ENCODE measurements at regions not wholly inside any gene's neighbourhood (a gene's known extent, or its start where the extent isn't known, plus 50 kb on each side); places are given as distances from the start of the nearest gene placed in this dataset.

- H3K27me3 ChIP-seq (ENCODE audit: insufficient read depth, low read depth) = no peaks in the 10 kb centered on the region
- no peak overlapping the region for H3K4me3 ChIP-seq
- H3K27ac ChIP-seq = no peak overlapping the region
- no peaks in the 10 kb centered on the region for H3K36me3 ChIP-seq (ENCODE audit: low read depth)
- H4K20me1 ChIP-seq (ENCODE audit: insufficient read depth) = no peaks in the 10 kb centered on the region
- POLR2A ChIA-PET (ENCODE audit: unreplicated experiment) = no interaction called here
- intact Hi-C loops (cut with micrococcal nuclease; ENCODE audit: unreplicated experiment) = loop anchor here (5.0 to 10.0 kb wide), 3 partner anchors 373 to 1496 kb away; partner anchors contain the start of gene GAS1
- H3F3A ChIP-seq (ENCODE audit: insufficient read depth, low read depth) = no peaks in the 10 kb centered on the region
- no peak overlapping the region for H3K4me2 ChIP-seq
- no peaks in the 10 kb centered on the region; the same call in 1 of the 2 replicates for H3K9me3 ChIP-seq (ENCODE audit: insufficient read depth, low read depth)
- no peaks in the 10 kb centered on the region for H3K4me1 ChIP-seq (replicated peaks; ENCODE audit: insufficient read depth)
- TF ChIP-seq CTCF (conservative IDR thresholded peaks at IDR 0.05) (no peak), EZH2 (IDR thresholded peaks at IDR 0.05; ENCODE audit: low read depth) (no peak)
- no TSS peak for BruUV-seq (replicated peaks)
- no peak for DNase-seq
- H2AFZ ChIP-seq = no peak overlapping the region
- no peaks in the 10 kb centered on the region for H3K79me2 ChIP-seq (ENCODE audit: low read depth)
- no peaks in the 10 kb centered on the region for H3K9me2 ChIP-seq (ENCODE audit: insufficient read depth)
- CTCF ChIA-PET = no interaction called here
These were observed 177.4 kb upstream of the DAPK1 start for GRCh38 chr9:87320146-87320884.

- Histone ChIP-seq H3K79me2 (ENCODE audit: low read depth) (no peaks in the 10 kb centered on the region), H4K20me1 (ENCODE audit: insufficient read depth) (no peaks in the 10 kb centered on the region), H3K27ac (no peak overlapping the region), H3K4me2 (no peak overlapping the region), H3K4me1 (replicated peaks; ENCODE audit: insufficient read depth) (peaks cover 8% of the 10 kb centered on the region; the same call in 1 of the 2 replicates), H3K9me3 (ENCODE audit: insufficient read depth, low read depth) (no peaks in the 10 kb centered on the region; the same call in 1 of the 2 replicates), H3F3A (ENCODE audit: insufficient read depth, low read depth) (0 out of 2 replicates have a peak, but pooled peaks cover 7% of the 10 kb centered on the region), H3K4me3 (no peak overlapping the region), H3K27me3 (ENCODE audit: insufficient read depth, low read depth) (no peaks in the 10 kb centered on the region), H2AFZ (no peak overlapping the region), H3K36me3 (ENCODE audit: low read depth) (no peaks in the 10 kb centered on the region), H3K9me2 (ENCODE audit: insufficient read depth) (no peaks in the 10 kb centered on the region)
- DNase-seq = no peak
- no TSS peak for BruUV-seq (replicated peaks)
- ChIA-PET CTCF (interaction anchor here (0.7 kb wide), 1 partner anchor 836 kb away, joined by 3 read pairs; no protein-coding TSS in a partner anchor), POLR2A (ENCODE audit: unreplicated experiment) (no interaction called here)
- TF ChIP-seq CTCF (conservative IDR thresholded peaks at IDR 0.05) (no peak), EZH2 (IDR thresholded peaks at IDR 0.05; ENCODE audit: low read depth) (no peak)
- intact Hi-C loops (cut with micrococcal nuclease; ENCODE audit: unreplicated experiment) = loop anchor here (5.0 to 10.0 kb wide), 3 partner anchors 376 to 1498 kb away; partner anchors contain the start of gene GAS1
These were observed 174.6 kb upstream of the DAPK1 start for GRCh38 chr9:87322840-87323635.

GRCh38 chr9:87323928-87324327 is 173.7 kb upstream of the DAPK1 start:
- 0 out of 2 replicates have a peak, but pooled peaks cover 9% of the 10 kb centered on the region for H3F3A ChIP-seq (ENCODE audit: insufficient read depth, low read depth)
- H2AFZ ChIP-seq = no peak overlapping the region
- TF ChIP-seq CTCF (conservative IDR thresholded peaks at IDR 0.05) (no peak), EZH2 (IDR thresholded peaks at IDR 0.05; ENCODE audit: low read depth) (no peak)
- no TSS peak for BruUV-seq (replicated peaks)
- no peaks in the 10 kb centered on the region for H3K27me3 ChIP-seq (ENCODE audit: insufficient read depth, low read depth)
- no peaks in the 10 kb centered on the region for H3K9me2 ChIP-seq (ENCODE audit: insufficient read depth)
- peaks cover 10% of the 10 kb centered on the region; the same call in 1 of the 2 replicates for H3K4me1 ChIP-seq (replicated peaks; ENCODE audit: insufficient read depth)
- CTCF ChIA-PET = interaction anchor here (0.5 kb wide), 1 partner anchor 21 kb away, joined by 3 read pairs; no protein-coding TSS in a partner anchor
- no peaks in the 10 kb centered on the region for H3K36me3 ChIP-seq (ENCODE audit: low read depth)
- H3K4me2 ChIP-seq = no peak overlapping the region
- intact Hi-C loops (cut with micrococcal nuclease; ENCODE audit: unreplicated experiment) = loop anchor here (1.0 to 10.0 kb wide), 6 partner anchors 377 to 1499 kb away; partner anchors contain the start of gene GAS1
- POLR2A ChIA-PET (ENCODE audit: unreplicated experiment) = no interaction called here
- H3K4me3 ChIP-seq = no peak overlapping the region
- H3K9me3 ChIP-seq (ENCODE audit: insufficient read depth, low read depth) = no peaks in the 10 kb centered on the region; the same call in 1 of the 2 replicates
- H3K79me2 ChIP-seq (ENCODE audit: low read depth) = no peaks in the 10 kb centered on the region
- no peaks in the 10 kb centered on the region for H4K20me1 ChIP-seq (ENCODE audit: insufficient read depth)
- no peak for DNase-seq
- no peak overlapping the region for H3K27ac ChIP-seq
